ENCODE measurements at regions not wholly inside any gene's neighbourhood (a gene's known extent, or its start where the extent isn't known, plus 50 kb on each side); places are given as distances from the start of the nearest gene placed in this dataset.

GRCh38 chr14:31945074-31945613 is 132.0 kb upstream of the ARHGAP5 start:
- TF ChIP-seq POLR2A (IDR thresholded peaks at IDR 0.05) (no peak), CTCF (IDR thresholded peaks at IDR 0.05) (no peak)

All from heart left ventricle (tissue), 13 donors.